ENCODE measurements at regions not wholly inside any gene's neighbourhood (a gene's known extent, or its start where the extent isn't known, plus 50 kb on each side); places are given as distances from the start of the nearest gene placed in this dataset.

DNA sequence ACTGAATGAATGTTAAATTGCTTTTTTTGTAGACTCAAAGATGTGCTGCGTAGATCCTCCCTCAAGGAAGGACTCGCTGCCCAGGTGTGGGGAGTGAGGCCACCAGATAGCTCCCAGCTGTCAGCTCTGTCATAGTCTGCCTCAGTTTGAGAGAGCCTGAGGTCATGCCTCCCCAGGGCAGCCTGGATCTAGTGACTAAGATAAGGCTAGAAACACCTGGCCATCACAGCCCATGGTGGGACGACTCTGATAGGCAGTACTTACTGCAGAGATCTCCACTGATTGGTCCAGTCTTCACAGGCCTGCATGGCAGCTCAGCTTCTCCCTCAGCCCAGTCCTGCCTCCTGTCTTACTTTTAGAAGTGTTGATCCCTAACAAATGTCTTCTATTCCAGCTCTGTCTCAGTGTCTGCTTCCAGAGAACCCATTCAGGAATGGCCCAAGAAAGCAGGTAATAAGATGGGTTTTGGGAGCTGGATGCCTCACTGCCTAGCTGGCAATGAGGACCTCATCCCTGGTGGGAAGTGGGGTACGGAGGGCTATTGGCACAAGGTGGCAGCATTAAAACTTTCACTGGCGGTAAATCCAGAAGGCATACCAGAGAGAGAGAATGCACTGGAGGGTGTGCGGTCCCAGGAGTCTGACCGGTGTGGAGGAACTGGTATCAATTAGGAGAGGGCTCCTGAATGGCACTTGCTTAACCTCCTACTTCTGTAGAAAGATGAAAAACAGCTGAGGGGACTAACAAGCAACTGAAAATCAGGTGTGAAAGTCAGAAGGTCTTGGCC, 55.3 kb upstream of the GPR37L1 start:
- H3K9me3 Mint-ChIP-seq: no peaks in the 10 kb centered on the region
- H3K4me3 Mint-ChIP-seq: no peak overlapping the region
- no peaks in the 10 kb centered on the region for H3K36me3 Mint-ChIP-seq
- DNase-seq (ENCODE audit: low spot score) (no peak), ATAC-seq (peak in 1 of 2 donors; percentile 33)
- no peaks in the 10 kb centered on the region for H3K27me3 Mint-ChIP-seq
- H3K27ac Mint-ChIP-seq: no peak overlapping the region
- H3K4me1 Mint-ChIP-seq (ENCODE audit: low read depth in 2 of 2): no peaks in the 10 kb centered on the region

DNA sequence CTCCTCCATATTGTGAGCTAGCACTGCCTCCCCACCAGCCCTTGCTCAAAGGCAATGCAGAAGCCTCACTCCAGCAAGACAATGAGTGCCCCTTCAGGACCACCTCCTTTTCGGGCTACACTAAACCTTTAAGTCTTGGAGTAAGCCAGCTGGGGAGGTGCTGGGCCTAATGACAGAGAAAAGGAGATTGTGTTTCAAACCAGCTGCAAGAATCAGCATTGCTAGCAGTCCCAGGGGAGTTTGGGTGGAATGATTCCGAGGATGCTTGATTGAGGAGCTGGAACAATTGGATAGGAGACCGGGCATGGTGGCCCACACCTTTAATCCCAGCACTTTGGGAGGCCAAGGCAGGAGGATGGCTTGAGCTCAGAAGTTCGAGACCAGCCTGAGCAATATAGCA, 54.1 kb upstream of the GPR37L1 start:
- Mint-ChIP-seq H3K27me3 (no peaks in the 10 kb centered on the region), H3K9me3 (no peaks in the 10 kb centered on the region), H3K27ac (no peak overlapping the region), H3K36me3 (no peaks in the 10 kb centered on the region), H3K4me3 (no peak overlapping the region), H3K4me1 (ENCODE audit: low read depth in 2 of 2) (no peaks in the 10 kb centered on the region)
- no peak for DNase-seq (ENCODE audit: low spot score)
- no peak for ATAC-seq

DNA sequence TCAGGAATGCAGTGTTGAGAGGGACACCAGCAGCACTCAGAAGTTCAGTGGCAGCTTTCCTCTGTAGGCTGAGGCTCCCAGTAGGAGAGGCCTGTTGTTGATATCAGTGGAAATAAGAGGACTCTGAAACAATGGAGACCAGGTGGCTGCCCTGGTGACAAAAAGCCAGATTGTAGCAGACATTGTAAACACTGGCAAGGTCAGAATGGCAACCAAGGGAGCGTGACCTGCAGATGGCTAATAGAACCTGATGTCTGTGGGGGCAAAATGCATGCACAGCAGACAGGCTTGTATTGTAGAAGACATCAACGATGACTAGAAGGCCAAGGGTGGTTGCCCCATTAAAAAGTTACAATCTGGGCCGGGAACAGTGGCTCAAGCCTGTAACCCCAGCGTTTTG, 53.1 kb upstream of the GPR37L1 start:
- no peaks in the 10 kb centered on the region for H3K36me3 Mint-ChIP-seq
- no peaks in the 10 kb centered on the region for H3K27me3 Mint-ChIP-seq
- ATAC-seq (no peak), DNase-seq (ENCODE audit: low spot score) (no peak)
- no peak overlapping the region for H3K27ac Mint-ChIP-seq
- no peaks in the 10 kb centered on the region for H3K9me3 Mint-ChIP-seq
- H3K4me3 Mint-ChIP-seq: no peak overlapping the region
- no peaks in the 10 kb centered on the region for H3K4me1 Mint-ChIP-seq (ENCODE audit: low read depth in 2 of 2)

- Mint-ChIP-seq H3K27me3 (no peaks in the 10 kb centered on the region), H3K4me3 (no peak overlapping the region), H3K9me3 (no peaks in the 10 kb centered on the region), H3K4me1 (ENCODE audit: low read depth in 2 of 2) (no peaks in the 10 kb centered on the region), H3K36me3 (no peaks in the 10 kb centered on the region), H3K27ac (no peak overlapping the region)
- DNase-seq (ENCODE audit: low spot score) (no peak), ATAC-seq (no peak)
Measured at GRCh38 chr1:202072211-202072765, 50.4 kb upstream of the GPR37L1 start.
